Ecto neural progenitor cell (in vitro differentiated cells): ENCODE measurements at regions not wholly inside any gene's neighbourhood (a gene's known extent, or its start where the extent isn't known, plus 50 kb on each side); places are given as distances from the start of the nearest gene placed in this dataset.
"Not testable (repeated sequence)": the region's sequence is repeated elsewhere in the genome, so short reads cannot be mapped to it uniquely, and the experiment has no call there.

ENCODE experiments used
- DNase-seq: peaks from one replicate; pipeline ENCODE4 v3.0.0-alpha.2; 2018; ENCODE audit warnings: low spot score

- DNase-seq: no peak
Measured at GRCh38 chr3:70738291-70738681, 425.8 kb upstream of the MDFIC2 start.

GRCh38 chr3:70737666-70738290 lies 425.3 kb upstream of the MDFIC2 start:
- DNase-seq: no peak

- no peak for DNase-seq
Measured at GRCh38 chr3:70736009-70736408, 423.6 kb upstream of the MDFIC2 start.

GRCh38 chr3:70734756-70735155 lies 422.3 kb upstream of the MDFIC2 start:
- DNase-seq: no peak

GRCh38 chr3:70731046-70731445 lies 418.6 kb upstream of the MDFIC2 start:
- DNase-seq: no peak

GRCh38 chr3:70729845-70730244 lies 417.4 kb upstream of the MDFIC2 start:
- DNase-seq: no peak

GRCh38 chr3:70728311-70728710 lies 415.9 kb upstream of the MDFIC2 start:
- DNase-seq: no peak

- no peak for DNase-seq
Measured at GRCh38 chr3:70726961-70727360, 414.5 kb upstream of the MDFIC2 start.

GRCh38 chr3:70726096-70726938 lies 413.9 kb upstream of the MDFIC2 start:
- DNase-seq: no peak

- no peak for DNase-seq
Measured at GRCh38 chr3:70722018-70722417, 409.6 kb upstream of the MDFIC2 start.

- no peak for DNase-seq
Measured at GRCh38 chr3:70716832-70717231, 404.4 kb upstream of the MDFIC2 start.

GRCh38 chr3:70712449-70713082 lies 400.1 kb upstream of the MDFIC2 start:
- DNase-seq: no peak

GRCh38 chr3:70703305-70704102 lies 391.1 kb upstream of the MDFIC2 start:
- no peak for DNase-seq

- no peak for DNase-seq
Measured at GRCh38 chr3:70702132-70702531, 389.7 kb upstream of the MDFIC2 start.

- no peak for DNase-seq
Measured at GRCh38 chr3:70684701-70685100, 372.3 kb upstream of the MDFIC2 start.

- not testable (repeated sequence) for DNase-seq
Measured at GRCh38 chr3:70675810-70676209, 363.4 kb upstream of the MDFIC2 start.

- no peak for DNase-seq
Measured at GRCh38 chr3:70658513-70659310, 346.3 kb upstream of the MDFIC2 start.

- no peak for DNase-seq
Measured at GRCh38 chr3:70657454-70657853, 345.0 kb upstream of the MDFIC2 start.

- DNase-seq: no peak
Measured at GRCh38 chr3:70647823-70648222, 335.4 kb upstream of the MDFIC2 start.

GRCh38 chr3:70647094-70647493 lies 334.7 kb upstream of the MDFIC2 start:
- DNase-seq: no peak

- no peak for DNase-seq
Measured at GRCh38 chr3:70646635-70647034, 334.2 kb upstream of the MDFIC2 start.

GRCh38 chr3:70640481-70640880 lies 328.0 kb upstream of the MDFIC2 start:
- no peak for DNase-seq
